ENCODE measurements at regions not wholly inside any gene's neighbourhood (a gene's known extent, or its start where the extent isn't known, plus 50 kb on each side); places are given as distances from the start of the nearest gene placed in this dataset.

DNA sequence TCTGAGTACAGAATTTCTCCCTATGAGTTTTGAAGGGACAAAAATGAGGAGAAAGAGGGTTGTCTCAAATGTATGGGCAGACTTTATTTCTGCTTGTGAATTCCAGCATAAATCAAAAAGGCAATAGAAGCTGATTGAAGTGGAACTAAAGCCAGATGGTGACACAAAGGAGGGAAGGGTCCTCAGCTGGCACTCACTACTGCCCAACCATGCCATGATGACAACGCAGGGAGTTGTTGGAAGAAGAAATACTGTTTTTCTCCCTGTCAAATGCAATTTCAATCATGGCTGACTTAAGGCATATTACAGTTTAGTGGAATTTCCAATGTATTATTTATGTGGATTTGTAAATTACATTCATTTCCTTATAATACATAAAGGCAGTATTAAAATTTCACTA lies 805.8 kb downstream of the ADGRL2 start:
- no peak overlapping the region for H3K4me3 ChIP-seq
- H3K9me3 ChIP-seq = no peaks in the 10 kb centered on the region
- H3K4me1 ChIP-seq = no peaks in the 10 kb centered on the region
- no peak overlapping the region for H3K27ac ChIP-seq
- no peak for DNase-seq
- TF ChIP-seq, protein P1, sequence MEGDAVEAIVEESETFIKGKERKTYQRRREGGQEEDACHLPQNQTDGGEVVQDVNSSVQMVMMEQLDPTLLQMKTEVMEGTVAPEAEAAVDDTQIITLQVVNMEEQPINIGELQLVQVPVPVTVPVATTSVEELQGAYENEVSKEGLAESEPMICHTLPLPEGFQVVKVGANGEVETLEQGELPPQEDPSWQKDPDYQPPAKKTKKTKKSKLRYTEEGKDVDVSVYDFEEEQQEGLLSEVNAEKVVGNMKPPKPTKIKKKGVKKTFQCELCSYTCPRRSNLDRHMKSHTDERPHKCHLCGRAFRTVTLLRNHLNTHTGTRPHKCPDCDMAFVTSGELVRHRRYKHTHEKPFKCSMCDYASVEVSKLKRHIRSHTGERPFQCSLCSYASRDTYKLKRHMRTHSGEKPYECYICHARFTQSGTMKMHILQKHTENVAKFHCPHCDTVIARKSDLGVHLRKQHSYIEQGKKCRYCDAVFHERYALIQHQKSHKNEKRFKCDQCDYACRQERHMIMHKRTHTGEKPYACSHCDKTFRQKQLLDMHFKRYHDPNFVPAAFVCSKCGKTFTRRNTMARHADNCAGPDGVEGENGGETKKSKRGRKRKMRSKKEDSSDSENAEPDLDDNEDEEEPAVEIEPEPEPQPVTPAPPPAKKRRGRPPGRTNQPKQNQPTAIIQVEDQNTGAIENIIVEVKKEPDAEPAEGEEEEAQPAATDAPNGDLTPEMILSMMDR (IDR thresholded peaks at IDR 0.05) = no peak
- TF ChIP-seq POLR2A (IDR thresholded peaks at IDR 0.05) = no peak
- no peak for TF ChIP-seq POLR2AphosphoS5 (IDR thresholded peaks at IDR 0.05)
- no peaks in the 10 kb centered on the region for H3K36me3 ChIP-seq
- no peaks in the 10 kb centered on the region for H3K27me3 ChIP-seq
- intact Hi-C loops (cut with DNase I; ENCODE audit: low total_unique reads) = no loop called here
- WGBS, 5 donors = 67 to 94% (median 82%) methylated on average over 1 of the region's 1 CpG

DNA sequence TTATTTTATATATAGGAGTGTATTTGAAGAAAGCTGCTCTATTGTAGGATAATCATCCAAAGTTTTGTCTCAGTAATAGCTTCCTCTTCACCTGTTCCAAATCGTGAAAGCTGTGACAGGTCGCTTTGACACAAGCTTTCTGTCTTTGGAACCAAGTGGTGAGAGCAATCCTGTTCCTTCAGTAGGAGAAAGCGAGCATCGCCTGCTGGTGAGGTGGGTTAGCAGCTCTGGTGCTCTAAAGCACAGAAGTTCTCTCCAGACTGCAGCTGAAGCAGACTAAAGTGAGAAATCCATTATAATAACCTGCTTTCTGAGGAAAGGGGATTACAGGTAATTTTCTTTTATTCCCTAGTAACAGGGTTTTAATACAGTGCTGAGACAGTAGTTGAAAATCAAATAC lies 803.8 kb downstream of the ADGRL2 start:
- no peaks in the 10 kb centered on the region for H3K27me3 ChIP-seq
- no peak overlapping the region for H3K4me3 ChIP-seq
- H3K9me3 ChIP-seq = no peaks in the 10 kb centered on the region
- no peaks in the 10 kb centered on the region for H3K36me3 ChIP-seq
- no peak overlapping the region for H3K27ac ChIP-seq
- intact Hi-C loops (cut with DNase I; ENCODE audit: low total_unique reads) = no loop called here
- peak in 1 of 2 donors; percentile 47 for DNase-seq
- no peaks in the 10 kb centered on the region for H3K4me1 ChIP-seq
- TF ChIP-seq POLR2AphosphoS5 (IDR thresholded peaks at IDR 0.05) (no peak), EP300 (IDR thresholded peaks at IDR 0.05) (no peak), POLR2A (IDR thresholded peaks at IDR 0.05) (no peak)
- TF ChIP-seq, protein P1 (IDR thresholded peaks at IDR 0.05) = no peak
- 47 to 63% (median 62%) methylated on average over 4 of the region's 4 CpGs for WGBS, 5 donors

DNA sequence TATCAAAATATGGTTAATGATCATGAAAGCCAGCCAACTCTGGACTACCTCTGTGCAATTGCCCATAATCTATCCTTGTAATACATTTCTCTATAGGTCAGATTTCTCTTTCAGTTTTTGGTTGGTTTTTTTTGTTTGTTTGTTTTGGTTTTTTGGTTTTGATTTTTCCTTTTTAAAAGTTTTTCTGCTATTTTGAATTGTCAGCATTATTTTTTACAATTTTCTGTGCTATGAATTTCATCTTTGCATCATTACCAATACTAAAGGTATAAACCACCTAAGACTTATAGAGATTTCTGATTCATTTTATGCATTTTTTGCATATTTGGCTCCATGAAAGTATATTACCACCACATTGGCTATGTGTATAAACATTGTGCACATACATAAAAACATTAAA lies 799.6 kb downstream of the ADGRL2 start:
- no peak overlapping the region for H3K4me3 ChIP-seq
- intact Hi-C loops (cut with DNase I; ENCODE audit: low total_unique reads) = no loop called here
- DNase-seq = no peak
- H3K9me3 ChIP-seq = no peaks in the 10 kb centered on the region
- TF ChIP-seq POLR2A (IDR thresholded peaks at IDR 0.05) (no peak), EP300 (IDR thresholded peaks at IDR 0.05) (no peak), POLR2AphosphoS5 (IDR thresholded peaks at IDR 0.05) (no peak)
- TF ChIP-seq, protein P1 (IDR thresholded peaks at IDR 0.05) = no peak
- H3K27ac ChIP-seq = no peak overlapping the region
- H3K4me1 ChIP-seq = no peaks in the 10 kb centered on the region
- H3K36me3 ChIP-seq = no peaks in the 10 kb centered on the region
- no peaks in the 10 kb centered on the region for H3K27me3 ChIP-seq

DNA sequence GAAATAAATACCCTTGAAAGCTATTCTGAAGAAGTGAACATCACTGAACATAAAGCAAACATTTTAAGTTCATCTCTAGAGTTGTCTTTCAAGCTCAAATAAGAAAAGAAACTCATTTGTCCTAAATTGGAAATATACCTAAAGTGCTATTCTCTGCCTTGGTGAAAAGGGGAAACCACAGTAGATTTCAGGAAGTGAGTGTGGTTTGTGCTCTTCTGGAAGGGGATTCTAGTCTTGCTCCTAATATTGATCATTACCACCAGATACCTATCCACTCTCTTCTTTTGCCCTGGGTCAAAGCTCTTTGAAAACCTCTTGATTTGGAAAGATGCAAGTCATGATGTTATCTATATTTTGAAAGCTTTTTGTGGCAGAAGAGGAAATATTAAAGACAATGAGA lies 798.1 kb downstream of the ADGRL2 start:
- no peak overlapping the region for H3K27ac ChIP-seq
- no peaks in the 10 kb centered on the region for H3K9me3 ChIP-seq
- no peak for DNase-seq
- H3K4me1 ChIP-seq = no peaks in the 10 kb centered on the region
- H3K4me3 ChIP-seq = no peak overlapping the region
- H3K27me3 ChIP-seq = no peaks in the 10 kb centered on the region
- intact Hi-C loops (cut with DNase I; ENCODE audit: low total_unique reads) = no loop called here
- no peaks in the 10 kb centered on the region for H3K36me3 ChIP-seq
- TF ChIP-seq POLR2AphosphoS5 (IDR thresholded peaks at IDR 0.05) (no peak), EP300 (IDR thresholded peaks at IDR 0.05) (no peak), POLR2A (IDR thresholded peaks at IDR 0.05) (no peak)
- TF ChIP-seq, protein P1 (IDR thresholded peaks at IDR 0.05) = no peak

DNA sequence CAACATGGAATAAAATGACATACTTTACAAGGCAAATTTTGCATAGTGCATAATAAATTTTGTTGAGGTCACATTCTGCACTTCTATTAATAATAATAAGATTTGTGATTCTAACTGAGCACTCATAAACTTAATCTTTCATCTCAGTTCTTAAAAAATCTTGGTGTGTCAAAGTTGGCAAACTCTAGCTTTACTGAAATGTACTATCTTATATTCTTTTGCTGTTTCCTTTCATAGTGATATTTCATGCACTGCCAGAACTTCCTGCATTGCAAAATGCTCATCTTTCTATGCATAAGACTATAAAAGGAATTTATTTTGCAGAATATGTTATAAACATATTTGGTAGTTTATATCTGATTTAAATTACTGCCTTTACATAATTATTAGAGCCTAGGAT lies 797.6 kb downstream of the ADGRL2 start:
- intact Hi-C loops (cut with DNase I; ENCODE audit: low total_unique reads) = no loop called here
- no peaks in the 10 kb centered on the region for H3K9me3 ChIP-seq
- no peaks in the 10 kb centered on the region for H3K4me1 ChIP-seq
- H3K27me3 ChIP-seq = no peaks in the 10 kb centered on the region
- DNase-seq = no peak
- TF ChIP-seq POLR2A (IDR thresholded peaks at IDR 0.05) = no peak
- no peak for TF ChIP-seq POLR2AphosphoS5 (IDR thresholded peaks at IDR 0.05)
- TF ChIP-seq EP300 (IDR thresholded peaks at IDR 0.05) = no peak
- TF ChIP-seq, protein P1 (IDR thresholded peaks at IDR 0.05) = no peak
- no peak overlapping the region for H3K27ac ChIP-seq
- H3K36me3 ChIP-seq = no peaks in the 10 kb centered on the region
- H3K4me3 ChIP-seq = no peak overlapping the region

Measured in stomach (tissue), 8 donors.